ENCODE measurements at regions not wholly inside any gene's neighbourhood (a gene's known extent, or its start where the extent isn't known, plus 50 kb on each side); places are given as distances from the start of the nearest gene placed in this dataset.

DNA sequence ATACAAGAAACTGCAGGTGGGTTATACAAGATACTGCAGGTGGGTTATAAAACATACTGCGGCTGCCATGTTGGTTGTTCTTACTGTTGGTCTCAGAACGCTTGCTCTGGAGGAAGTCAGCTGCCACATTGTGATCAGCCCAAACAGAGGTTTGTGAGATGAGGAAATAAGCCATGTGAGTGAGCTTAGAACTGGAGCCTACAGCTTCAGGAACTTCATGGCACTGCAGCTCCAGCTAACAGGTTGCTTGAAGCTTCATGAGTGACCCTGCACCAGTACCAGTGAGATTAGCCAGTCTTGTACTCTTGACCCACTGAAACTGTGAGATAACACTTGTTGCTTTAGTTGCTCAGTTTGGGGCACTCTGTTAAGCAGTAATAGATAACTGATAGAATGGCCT, 74.5 kb upstream of the PRKCQ start:
- Mint-ChIP-seq H3K9me3 (peaks cover 8% of the 10 kb centered on the region), H3K36me3 (ENCODE audit: low read depth) (no peaks in the 10 kb centered on the region), H3K27me3 (ENCODE audit: insufficient read depth) (no peaks in the 10 kb centered on the region), H3K4me1 (no peaks in the 10 kb centered on the region), H3K4me3 (no peak overlapping the region), H3K27ac (no peak overlapping the region)
- H3K36me3 ChIP-seq (ENCODE audit: control insufficient read depth, insufficient read depth, low read length), result no peaks in the 10 kb centered on the region
- no peak for DNase-seq
- no peaks in the 10 kb centered on the region for H3K27me3 ChIP-seq (ENCODE audit: control insufficient read depth, insufficient read depth, low read length, poor library complexity, severe bottlenecking)
- H3K9me3 ChIP-seq (ENCODE audit: control insufficient read depth, low read length), result peaks cover 4% of the 10 kb centered on the region
- H3K27ac ChIP-seq (ENCODE audit: low read depth, low read length), result no peak overlapping the region
- H3K9ac ChIP-seq (ENCODE audit: extremely low read depth, low read length, poor library complexity, severe bottlenecking), result no peak overlapping the region
- 94 to 100% methylated on average over 2 of the region's 2 CpGs for WGBS, 2 experiments (ENCODE audit: insufficient coverage in 1 of 2, insufficient read length in 1 of 2)
- TF ChIP-seq CTCF (conservative IDR thresholded peaks at IDR 0.05), result no peak
- no peaks in the 10 kb centered on the region for H3K4me1 ChIP-seq (ENCODE audit: control insufficient read depth, insufficient read depth, low read length)
- H3K4me3 ChIP-seq (ENCODE audit: low read length), result no peak overlapping the region

DNA sequence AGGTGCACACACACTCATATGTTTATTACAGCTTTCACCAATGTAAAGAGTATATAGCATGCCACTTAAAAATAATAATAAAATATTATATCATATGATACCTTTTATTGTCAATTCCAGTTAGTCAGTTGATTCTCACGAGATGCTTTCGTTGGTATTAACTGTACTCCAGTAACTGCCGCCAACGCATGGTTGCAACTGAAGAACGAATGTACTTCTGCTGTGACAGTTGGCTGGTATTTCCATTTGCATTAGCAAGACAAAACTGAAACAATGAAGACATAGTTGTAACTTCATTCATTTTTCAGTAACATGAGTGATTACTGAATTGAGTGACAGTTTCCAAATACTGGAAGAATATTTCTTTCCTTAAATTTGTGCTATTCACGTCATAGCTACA, 70.5 kb upstream of the PRKCQ start:
- H3K4me3 Mint-ChIP-seq, result no peak overlapping the region
- TF ChIP-seq CTCF (conservative IDR thresholded peaks at IDR 0.05), result no peak
- no peaks in the 10 kb centered on the region for H3K9me3 Mint-ChIP-seq
- H3K27me3 ChIP-seq (ENCODE audit: control insufficient read depth, insufficient read depth, low read length, poor library complexity, severe bottlenecking), result no peaks in the 10 kb centered on the region
- no peak overlapping the region for H3K4me3 ChIP-seq (ENCODE audit: low read length)
- H3K27ac ChIP-seq (ENCODE audit: low read depth, low read length), result no peak overlapping the region
- H3K9ac ChIP-seq (ENCODE audit: extremely low read depth, low read length, poor library complexity, severe bottlenecking), result no peak overlapping the region
- DNase-seq, result no peak
- 92 to 98% methylated on average over 5 to 6 of the region's 6 CpGs for WGBS, 2 experiments (ENCODE audit: insufficient coverage in 1 of 2, insufficient read length in 1 of 2)
- no peak overlapping the region for H3K27ac Mint-ChIP-seq
- H3K36me3 Mint-ChIP-seq (ENCODE audit: low read depth), result no peaks in the 10 kb centered on the region
- no peaks in the 10 kb centered on the region for H3K4me1 ChIP-seq (ENCODE audit: control insufficient read depth, insufficient read depth, low read length)
- H3K27me3 Mint-ChIP-seq (ENCODE audit: insufficient read depth), result no peaks in the 10 kb centered on the region
- no peaks in the 10 kb centered on the region for H3K4me1 Mint-ChIP-seq
- no peaks in the 10 kb centered on the region for H3K9me3 ChIP-seq (ENCODE audit: control insufficient read depth, low read length)
- H3K36me3 ChIP-seq (ENCODE audit: control insufficient read depth, insufficient read depth, low read length), result no peaks in the 10 kb centered on the region

DNA sequence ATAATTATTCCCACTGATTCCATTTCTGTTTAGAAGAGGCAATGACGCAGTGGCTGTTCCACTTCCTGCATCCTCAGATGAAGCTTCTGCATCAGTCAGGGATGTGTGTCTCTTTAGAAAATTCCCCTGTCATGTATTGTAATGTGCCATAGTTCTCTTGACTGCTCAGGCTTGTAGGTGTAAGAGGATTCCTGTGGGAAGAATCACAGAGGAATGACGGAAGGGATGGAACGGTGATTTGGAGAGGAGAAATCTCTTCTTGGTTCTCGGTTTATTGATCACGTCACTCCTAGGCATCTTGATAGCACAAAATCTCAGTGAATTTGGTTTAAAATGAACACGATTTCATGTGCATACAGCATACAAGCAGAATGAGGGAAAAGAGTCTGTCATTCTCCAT, 69.8 kb upstream of the PRKCQ start:
- Mint-ChIP-seq H3K4me3 (no peak overlapping the region), H3K4me1 (no peaks in the 10 kb centered on the region), H3K36me3 (ENCODE audit: low read depth) (no peaks in the 10 kb centered on the region), H3K27me3 (ENCODE audit: insufficient read depth) (no peaks in the 10 kb centered on the region), H3K27ac (no peak overlapping the region), H3K9me3 (no peaks in the 10 kb centered on the region)
- 93% methylated on average over 5 to 6 of the region's 6 CpGs for WGBS, 2 experiments (ENCODE audit: insufficient coverage in 1 of 2, insufficient read length in 1 of 2)
- H3K36me3 ChIP-seq (ENCODE audit: control insufficient read depth, insufficient read depth, low read length), result no peaks in the 10 kb centered on the region
- no peaks in the 10 kb centered on the region for H3K27me3 ChIP-seq (ENCODE audit: control insufficient read depth, insufficient read depth, low read length, poor library complexity, severe bottlenecking)
- H3K4me1 ChIP-seq (ENCODE audit: control insufficient read depth, insufficient read depth, low read length), result no peaks in the 10 kb centered on the region
- no peak for TF ChIP-seq CTCF (conservative IDR thresholded peaks at IDR 0.05)
- H3K4me3 ChIP-seq (ENCODE audit: low read length), result no peak overlapping the region
- no peak overlapping the region for H3K9ac ChIP-seq (ENCODE audit: extremely low read depth, low read length, poor library complexity, severe bottlenecking)
- H3K9me3 ChIP-seq (ENCODE audit: control insufficient read depth, low read length), result no peaks in the 10 kb centered on the region
- no peak for DNase-seq
- H3K27ac ChIP-seq (ENCODE audit: low read depth, low read length), result no peak overlapping the region

All from endodermal cell (in vitro differentiated cells).